ENCODE measurements at regions not wholly inside any gene's neighbourhood (a gene's known extent, or its start where the extent isn't known, plus 50 kb on each side); places are given as distances from the start of the nearest gene placed in this dataset.
A peak's percentile ranks its signal among the peaks of the same experiment; 100 is the strongest.

DNA sequence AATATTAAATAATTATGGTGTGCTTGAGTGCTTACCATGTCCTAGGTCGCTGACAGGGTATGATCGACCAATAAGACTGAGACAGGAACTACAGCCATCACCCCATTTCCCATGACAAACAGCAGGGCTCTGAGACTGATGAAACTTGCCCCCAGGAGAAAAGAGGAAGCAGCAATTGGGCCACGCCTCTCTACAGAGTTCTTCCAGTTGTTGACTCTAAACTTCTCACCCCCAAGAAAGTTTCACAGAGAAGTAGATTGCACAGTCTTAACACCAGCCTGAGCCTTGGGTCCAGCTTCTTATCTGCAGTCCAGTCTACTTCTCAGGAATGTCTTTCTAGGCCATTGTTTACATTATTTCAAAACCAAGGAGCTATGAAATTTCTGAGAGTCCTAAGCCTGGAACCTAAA is 182.2 kb upstream of the ANKRD55 start:
- no peaks in the 10 kb centered on the region for H3K79me2 ChIP-seq (ENCODE audit: control insufficient read depth, insufficient read depth, low read length)
- no peak overlapping the region for H3K4me3 ChIP-seq (replicated peaks in 1 of 4; ENCODE audit: control extremely low read depth in 1 of 4, insufficient read depth in 1 of 4, low read depth in 3 of 4, low read length in 4 of 4)
- no peaks in the 10 kb centered on the region for H3K27me3 ChIP-seq (ENCODE audit: control insufficient read depth, insufficient read depth, low read length)
- peak; percentile 74 to 83 for DNase-seq (ENCODE audit: low read depth in 2 of 2)
- peaks cover 2% of the 10 kb centered on the region for H3K4me1 ChIP-seq (ENCODE audit: control insufficient read depth, extremely low read depth, insufficient read depth, low read length)
- no peaks in the 10 kb centered on the region for H4K20me1 ChIP-seq (ENCODE audit: control insufficient read depth, extremely low read depth, insufficient read depth, low read length)
- H2AFZ ChIP-seq (ENCODE audit: low read length): no peak overlapping the region
- no peaks in the 10 kb centered on the region for H3K36me3 ChIP-seq (ENCODE audit: control insufficient read depth, insufficient read depth, low read length)
- no peak overlapping the region for H3K27ac ChIP-seq (ENCODE audit: insufficient read depth, low read length)
- H3K9ac ChIP-seq (ENCODE audit: insufficient read depth, low read length): no peak overlapping the region
- TF ChIP-seq, protein P1, sequence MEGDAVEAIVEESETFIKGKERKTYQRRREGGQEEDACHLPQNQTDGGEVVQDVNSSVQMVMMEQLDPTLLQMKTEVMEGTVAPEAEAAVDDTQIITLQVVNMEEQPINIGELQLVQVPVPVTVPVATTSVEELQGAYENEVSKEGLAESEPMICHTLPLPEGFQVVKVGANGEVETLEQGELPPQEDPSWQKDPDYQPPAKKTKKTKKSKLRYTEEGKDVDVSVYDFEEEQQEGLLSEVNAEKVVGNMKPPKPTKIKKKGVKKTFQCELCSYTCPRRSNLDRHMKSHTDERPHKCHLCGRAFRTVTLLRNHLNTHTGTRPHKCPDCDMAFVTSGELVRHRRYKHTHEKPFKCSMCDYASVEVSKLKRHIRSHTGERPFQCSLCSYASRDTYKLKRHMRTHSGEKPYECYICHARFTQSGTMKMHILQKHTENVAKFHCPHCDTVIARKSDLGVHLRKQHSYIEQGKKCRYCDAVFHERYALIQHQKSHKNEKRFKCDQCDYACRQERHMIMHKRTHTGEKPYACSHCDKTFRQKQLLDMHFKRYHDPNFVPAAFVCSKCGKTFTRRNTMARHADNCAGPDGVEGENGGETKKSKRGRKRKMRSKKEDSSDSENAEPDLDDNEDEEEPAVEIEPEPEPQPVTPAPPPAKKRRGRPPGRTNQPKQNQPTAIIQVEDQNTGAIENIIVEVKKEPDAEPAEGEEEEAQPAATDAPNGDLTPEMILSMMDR (conservative IDR thresholded peaks at IDR 0.05 in 1 of 2, IDR thresholded peaks at IDR 0.05 in 1 of 2; ENCODE audit: low read depth in 1 of 2, low read length in 2 of 2): no peak
- no peak for TF ChIP-seq EZH2 (IDR thresholded peaks at IDR 0.05; ENCODE audit: low read length, missing control alignments)
- H3K4me2 ChIP-seq (ENCODE audit: extremely low read depth, insufficient read depth, low read length): no peak overlapping the region
- H3K9me3 ChIP-seq (ENCODE audit: control insufficient read depth, insufficient read depth, low read depth, low read length): no peaks in the 10 kb centered on the region

DNA sequence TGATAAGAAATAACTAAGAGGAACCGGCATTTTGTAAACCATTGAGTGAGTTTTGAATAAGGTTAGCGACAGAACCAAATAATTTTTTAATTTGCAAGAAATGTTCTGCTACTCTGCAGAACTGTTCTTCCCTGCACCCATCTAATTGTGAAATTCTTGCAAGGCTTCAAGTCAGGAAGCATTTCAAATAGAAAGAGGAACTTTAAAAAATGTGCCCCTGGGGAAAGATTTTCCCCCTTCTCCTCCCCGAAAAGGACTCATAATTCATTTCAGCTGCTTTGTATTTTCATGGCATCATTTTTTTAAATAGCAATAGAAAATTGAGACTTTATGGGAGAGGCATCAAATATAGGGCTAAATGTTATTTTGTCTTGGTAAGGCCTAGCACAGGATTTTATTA is 180.9 kb upstream of the ANKRD55 start:
- Histone ChIP-seq H3K9ac (ENCODE audit: insufficient read depth, low read length) (no peak overlapping the region), H3K36me3 (ENCODE audit: control insufficient read depth, insufficient read depth, low read length) (no peaks in the 10 kb centered on the region), H3K79me2 (ENCODE audit: control insufficient read depth, insufficient read depth, low read length) (no peaks in the 10 kb centered on the region), H3K27ac (ENCODE audit: insufficient read depth, low read length) (no peak overlapping the region), H3K4me1 (ENCODE audit: control insufficient read depth, extremely low read depth, insufficient read depth, low read length) (peaks cover 2% of the 10 kb centered on the region), H4K20me1 (ENCODE audit: control insufficient read depth, extremely low read depth, insufficient read depth, low read length) (no peaks in the 10 kb centered on the region), H3K9me3 (ENCODE audit: control insufficient read depth, insufficient read depth, low read depth, low read length) (no peaks in the 10 kb centered on the region), H3K27me3 (ENCODE audit: control insufficient read depth, insufficient read depth, low read length) (no peaks in the 10 kb centered on the region), H3K4me2 (ENCODE audit: extremely low read depth, insufficient read depth, low read length) (no peak overlapping the region), H3K4me3 (replicated peaks in 1 of 4; ENCODE audit: control extremely low read depth in 1 of 4, insufficient read depth in 1 of 4, low read depth in 3 of 4, low read length in 4 of 4) (no peak overlapping the region), H2AFZ (ENCODE audit: low read length) (no peak overlapping the region)
- TF ChIP-seq, protein P1 (conservative IDR thresholded peaks at IDR 0.05 in 1 of 2, IDR thresholded peaks at IDR 0.05 in 1 of 2; ENCODE audit: low read depth in 1 of 2, low read length in 2 of 2): no peak
- TF ChIP-seq EZH2 (IDR thresholded peaks at IDR 0.05; ENCODE audit: low read length, missing control alignments): no peak
- peak in 1 of 2 donors; percentile 5 for DNase-seq (ENCODE audit: low read depth in 2 of 2)

DNA sequence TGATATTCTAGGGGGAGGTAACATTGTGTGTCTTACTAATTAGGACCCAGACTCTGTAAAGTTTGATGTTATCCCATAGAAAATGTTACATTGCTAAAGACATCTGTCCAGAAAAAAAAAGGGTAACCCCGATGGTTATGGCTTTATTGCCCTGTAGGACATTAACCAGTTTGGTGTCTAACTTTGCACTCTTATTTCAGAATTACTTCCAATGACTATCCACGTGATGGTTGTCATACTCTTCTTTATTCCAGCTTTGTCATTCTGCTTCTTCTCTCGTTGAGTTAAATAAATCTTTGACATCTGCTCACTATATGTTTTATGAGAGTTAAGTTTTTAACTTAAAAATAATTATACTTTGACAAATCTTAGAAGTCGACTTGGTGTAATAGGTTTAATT is 180.4 kb upstream of the ANKRD55 start:
- Histone ChIP-seq H3K27me3 (ENCODE audit: control insufficient read depth, insufficient read depth, low read length) (no peaks in the 10 kb centered on the region), H3K9me3 (ENCODE audit: control insufficient read depth, insufficient read depth, low read depth, low read length) (no peaks in the 10 kb centered on the region), H3K4me2 (ENCODE audit: extremely low read depth, insufficient read depth, low read length) (no peak overlapping the region), H3K36me3 (ENCODE audit: control insufficient read depth, insufficient read depth, low read length) (no peaks in the 10 kb centered on the region), H3K27ac (ENCODE audit: insufficient read depth, low read length) (no peak overlapping the region), H3K79me2 (ENCODE audit: control insufficient read depth, insufficient read depth, low read length) (no peaks in the 10 kb centered on the region), H3K4me3 (replicated peaks in 1 of 4; ENCODE audit: control extremely low read depth in 1 of 4, insufficient read depth in 1 of 4, low read depth in 3 of 4, low read length in 4 of 4) (no peak overlapping the region), H2AFZ (ENCODE audit: low read length) (no peak overlapping the region), H3K9ac (ENCODE audit: insufficient read depth, low read length) (no peak overlapping the region), H4K20me1 (ENCODE audit: control insufficient read depth, extremely low read depth, insufficient read depth, low read length) (no peaks in the 10 kb centered on the region), H3K4me1 (ENCODE audit: control insufficient read depth, extremely low read depth, insufficient read depth, low read length) (peaks cover 2% of the 10 kb centered on the region)
- TF ChIP-seq, protein P1 (conservative IDR thresholded peaks at IDR 0.05 in 1 of 2, IDR thresholded peaks at IDR 0.05 in 1 of 2; ENCODE audit: low read depth in 1 of 2, low read length in 2 of 2): no peak
- no peak for TF ChIP-seq EZH2 (IDR thresholded peaks at IDR 0.05; ENCODE audit: low read length, missing control alignments)
- DNase-seq (ENCODE audit: low read depth in 2 of 2): no peak

Data from fibroblast of lung (primary cell).